HG02610 (cell line): ENCODE measurements at regions not wholly inside any gene's neighbourhood (a gene's known extent, or its start where the extent isn't known, plus 50 kb on each side); places are given as distances from the start of the nearest gene placed in this dataset.
A peak's percentile ranks its signal among the peaks of the same experiment; 100 is the strongest.
"Not testable (repeated sequence)": the region's sequence is repeated elsewhere in the genome, so short reads cannot be mapped to it uniquely, and the experiment has no call there.

Experiments used
- ATAC-seq: cut with Tn5 transposase; IDR thresholded peaks from one replicate; pipeline ENCODE4 v1.9.1; 2021; ENCODE audit warnings: mild to moderate bottlenecking, moderate library complexity; ENCODE audit not compliant: unreplicated experiment

- ATAC-seq, result no peak
These were observed 181.8 kb upstream of the OLFM3 start for GRCh38 chr1:102178480-102178879.

- peak; percentile 90 for ATAC-seq
These were observed 177.6 kb upstream of the OLFM3 start for GRCh38 chr1:102174259-102174863.

DNA sequence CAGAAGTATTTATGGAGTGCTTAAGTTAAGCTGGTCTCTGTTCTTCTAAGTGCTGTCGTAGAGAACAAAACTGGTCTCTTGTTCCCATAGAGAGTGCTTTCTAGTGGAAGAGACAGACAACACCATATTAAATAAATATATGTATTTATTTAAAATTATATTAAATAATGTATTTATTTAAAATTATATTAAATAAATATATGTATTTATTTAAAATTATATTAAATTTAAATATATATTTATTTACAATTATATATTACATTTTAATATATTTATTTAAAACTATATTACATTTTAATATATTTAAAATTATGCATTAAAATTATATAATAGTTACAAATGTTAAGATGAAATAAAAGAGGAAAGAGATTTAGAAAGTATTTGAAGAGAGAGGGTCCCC is 175.5 kb upstream of the OLFM3 start:
- ATAC-seq, result no peak

DNA sequence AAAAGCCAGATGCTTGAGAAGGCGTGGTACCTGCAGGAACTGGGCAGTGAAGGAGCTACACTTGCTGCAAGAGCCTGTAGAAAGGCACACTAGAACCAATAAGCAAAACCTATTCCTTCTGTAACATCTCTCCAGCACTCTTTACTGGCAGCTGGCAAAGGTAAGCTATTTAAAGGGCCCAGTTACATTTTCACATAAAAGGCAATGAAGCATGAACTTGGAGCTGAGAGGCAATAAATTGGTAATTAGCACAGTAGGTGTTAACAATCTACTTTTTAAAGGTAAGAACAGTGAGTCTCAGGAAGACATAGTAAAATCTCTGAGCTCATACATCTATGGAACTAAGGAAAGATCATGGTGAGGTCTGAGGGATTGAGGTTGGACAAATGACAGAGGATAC is 167.1 kb upstream of the OLFM3 start:
- no peak for ATAC-seq

DNA sequence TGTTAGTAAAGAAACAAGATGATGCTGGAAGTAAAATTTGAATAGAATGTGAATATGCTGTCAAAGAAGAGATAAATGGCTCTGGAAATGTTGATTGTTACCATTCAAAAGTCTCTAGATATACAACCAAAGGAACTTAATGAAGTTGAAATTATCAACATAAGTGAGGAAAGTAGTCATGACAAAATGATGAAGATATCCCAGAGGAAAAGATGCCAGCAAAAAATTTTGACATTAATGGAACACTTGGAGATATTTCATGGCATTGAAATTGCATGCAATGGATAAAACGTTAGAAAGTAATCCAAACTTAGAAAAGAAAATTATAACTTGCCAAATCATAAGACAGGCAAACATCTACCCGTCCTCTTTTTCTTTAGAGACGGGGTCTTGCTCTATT is 154.5 kb upstream of the OLFM3 start:
- ATAC-seq, result no peak

GRCh38 chr1:102120910-102121309 is 124.2 kb upstream of the OLFM3 start:
- no peak for ATAC-seq

DNA sequence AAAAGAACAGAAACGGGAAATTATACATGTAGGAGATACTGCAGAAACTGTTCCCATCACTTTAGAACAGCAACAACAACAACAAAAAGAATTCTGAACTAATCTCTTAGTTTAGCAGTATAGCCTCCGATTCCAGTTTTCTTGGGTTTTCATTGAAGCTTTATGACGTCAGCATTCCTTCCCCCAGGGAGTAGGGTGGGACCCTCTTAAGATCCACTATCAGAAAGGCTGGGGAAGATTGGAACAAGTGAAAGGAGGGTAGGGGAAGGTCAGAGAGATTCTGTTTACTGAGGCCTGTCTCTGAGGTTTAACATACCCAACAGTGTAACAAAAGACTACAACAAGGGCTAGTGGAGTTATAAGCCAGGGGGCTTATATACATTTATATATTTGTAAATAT is 121.4 kb upstream of the OLFM3 start:
- no peak for ATAC-seq

- no peak for ATAC-seq
These were observed 113.9 kb upstream of the OLFM3 start for GRCh38 chr1:102110586-102110985.

- ATAC-seq, result not testable (repeated sequence)
These were observed 112.8 kb upstream of the OLFM3 start for GRCh38 chr1:102109493-102109892.

GRCh38 chr1:102107441-102107840 is 110.7 kb upstream of the OLFM3 start:
- ATAC-seq, result no peak

- ATAC-seq, result no peak
These were observed 109.3 kb upstream of the OLFM3 start for GRCh38 chr1:102105931-102106550.

DNA sequence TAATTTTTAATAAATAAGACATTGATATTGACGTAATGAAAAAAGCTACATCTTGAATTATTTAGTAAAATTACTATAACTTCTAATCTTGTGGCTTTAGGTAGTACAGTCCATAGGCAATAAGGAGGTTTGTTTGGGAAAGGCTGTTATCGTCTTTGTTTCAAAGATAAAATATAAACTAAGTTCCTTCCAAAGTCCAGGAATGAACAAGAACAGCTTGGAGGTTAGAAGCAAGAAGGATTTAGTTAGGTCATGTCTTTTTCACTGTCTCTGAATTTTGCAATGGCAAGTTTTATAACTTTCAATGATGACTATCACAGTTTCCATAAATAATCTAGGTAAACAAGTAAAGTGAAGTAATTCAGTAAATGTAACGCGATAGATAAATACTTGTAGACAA is 106.9 kb upstream of the OLFM3 start:
- ATAC-seq, result no peak

DNA sequence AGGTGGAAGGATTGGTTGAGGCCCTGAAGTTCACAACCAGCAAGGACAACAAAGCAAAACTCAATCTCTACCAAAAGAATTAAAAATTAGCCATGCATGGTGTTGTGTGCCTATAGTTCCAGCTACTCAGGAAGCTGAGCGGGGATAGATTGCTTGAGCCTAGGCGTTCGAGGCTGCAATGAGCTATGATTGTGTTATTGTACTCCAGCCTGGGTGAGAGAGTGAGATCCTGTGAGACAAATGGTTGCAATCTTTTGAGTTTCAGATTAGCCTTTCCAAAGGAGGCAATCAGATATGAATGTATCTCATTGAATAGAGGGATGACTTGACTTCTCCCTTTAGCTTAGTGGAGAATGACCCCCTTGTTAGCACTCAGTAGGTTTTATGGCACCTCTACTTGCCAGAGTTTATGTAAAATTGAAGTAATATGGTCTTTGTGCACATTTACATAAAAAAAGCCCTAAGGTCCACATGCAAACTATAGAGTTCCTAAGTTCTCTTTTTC is 105.6 kb upstream of the OLFM3 start:
- ATAC-seq, result no peak

DNA sequence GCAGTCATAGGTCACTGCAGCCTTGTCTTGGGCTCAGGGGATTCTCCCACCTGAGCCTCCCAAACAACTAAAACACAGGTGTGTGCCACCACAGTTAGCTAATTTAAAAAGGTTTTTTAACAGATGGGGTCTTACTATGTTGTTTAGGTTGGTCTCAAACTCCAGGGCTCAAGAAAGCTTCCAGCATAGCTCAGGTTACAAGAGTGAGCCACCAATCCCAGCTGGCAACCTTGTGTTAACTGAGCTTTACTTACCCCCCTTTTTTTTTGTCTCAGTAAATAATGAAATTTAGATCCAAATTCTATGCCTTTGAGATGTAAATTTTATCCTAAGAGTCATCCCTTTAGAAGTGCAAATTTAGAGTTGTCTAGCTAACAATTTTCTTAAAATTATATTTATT is 103.9 kb upstream of the OLFM3 start:
- ATAC-seq, result no peak

- no peak for ATAC-seq
These were observed 103.2 kb upstream of the OLFM3 start for GRCh38 chr1:102099916-102100315.

- no peak for ATAC-seq
These were observed 101.8 kb upstream of the OLFM3 start for GRCh38 chr1:102098536-102098935.

DNA sequence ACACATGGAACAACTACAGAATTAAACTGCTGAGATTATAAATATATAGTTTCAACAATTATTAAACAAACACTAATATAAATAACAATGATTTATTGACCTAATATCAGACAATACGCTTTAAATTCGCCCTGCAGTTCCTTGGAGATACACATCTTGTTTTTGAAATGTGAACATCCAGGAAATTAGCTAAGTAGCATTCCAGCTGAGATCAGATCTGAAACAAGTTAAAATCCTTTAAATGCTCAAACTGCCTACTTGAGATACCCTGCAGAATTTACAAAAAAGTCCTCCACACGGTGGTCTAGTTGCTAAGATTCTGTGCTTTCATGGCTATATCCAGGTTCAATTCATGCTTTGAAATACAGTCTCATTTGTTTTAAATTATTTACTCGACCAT is 101.4 kb upstream of the OLFM3 start:
- no peak for ATAC-seq

DNA sequence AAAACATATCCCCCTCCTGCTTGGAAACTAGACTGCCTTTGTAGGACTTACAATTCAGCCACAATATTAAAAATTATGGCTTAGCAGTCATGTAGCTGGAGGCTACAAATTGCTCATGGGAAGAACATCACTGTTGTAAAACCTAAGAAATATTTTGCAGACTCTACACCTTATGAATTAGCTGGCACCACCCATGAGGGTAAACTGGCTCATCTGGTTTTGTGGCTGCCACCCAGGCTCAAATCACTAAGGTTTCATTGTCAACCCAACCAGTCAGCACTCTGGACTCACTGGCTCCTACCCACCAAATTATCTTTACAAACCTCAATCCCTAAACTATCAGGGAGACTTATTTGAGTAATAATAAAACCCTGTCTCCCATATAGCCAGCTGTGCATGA is 100.7 kb upstream of the OLFM3 start:
- no peak for ATAC-seq

- no peak for ATAC-seq
These were observed 99.4 kb upstream of the OLFM3 start for GRCh38 chr1:102096162-102096561.

GRCh38 chr1:102089791-102090190 is 93.1 kb upstream of the OLFM3 start:
- no peak for ATAC-seq

- no peak for ATAC-seq
These were observed 89.2 kb upstream of the OLFM3 start for GRCh38 chr1:102085896-102086295.

GRCh38 chr1:102084771-102085535 is 88.2 kb upstream of the OLFM3 start:
- ATAC-seq, result no peak
